ENCODE measurements at regions not wholly inside any gene's neighbourhood (a gene's known extent, or its start where the extent isn't known, plus 50 kb on each side); places are given as distances from the start of the nearest gene placed in this dataset.

GRCh38 chr6:79301290-79301689 is 66.8 kb upstream of the HMGN3 start:
- DNase-seq: no peak

GRCh38 chr6:79296211-79296610 is 61.7 kb upstream of the HMGN3 start:
- no peak for DNase-seq
